GM12878 (cell line): ENCODE measurements at regions not wholly inside any gene's neighbourhood (a gene's known extent, or its start where the extent isn't known, plus 50 kb on each side); places are given as distances from the start of the nearest gene placed in this dataset.
A peak's percentile ranks its signal among the peaks of the same experiment; 100 is the strongest.

ENCODE experiments used
- ATAC-seq: fragments of 200-7000 bp; cut with Tn5 transposase; 3 replicates; pipeline ENCODE4 v1.9.1; 2020; ENCODE audit warnings: mild to moderate bottlenecking, moderate library complexity
- BruUV-seq: library from RNA; stranded (reverse); fragments of 400-500 nt; replicated peaks from 2 replicates; lab custom pipeline; 2021; lab: Mats Ljungman, UMichigan
- CTCF ChIA-PET: fragments of 300-600 bp; sonication (Branson Sonifier 250); formaldehyde crosslinking; extraction: SDS; loops from one replicate; lab custom pipeline; 2021; ENCODE audit warnings: inconsistent platforms; lab: Yijun Ruan, JAX
- POLR2A ChIA-PET: fragments of 350-600 bp; formaldehyde crosslinking; extraction: SDS; loops from one replicate; lab custom pipeline; 2021; ENCODE audit warnings: inconsistent platforms; lab: Charles Lee
- RAD21 ChIA-PET: fragments of 300-600 bp; sonication (Branson Sonifier 250); formaldehyde crosslinking; loops from one replicate; lab custom pipeline; 2023; ENCODE audit warnings: antibody characterized with exemption; ENCODE audit not compliant: unreplicated experiment; lab: Charles Lee
- SMC1A ChIA-PET: fragments of 300-600 bp; sonication (Branson Sonifier 250); formaldehyde crosslinking; loops from one replicate; lab custom pipeline; 2023; ENCODE audit not compliant: unreplicated experiment, uncharacterized antibody; lab: Charles Lee
- DNase-seq: peaks from one replicate; pipeline ENCODE4 v3.0.0-alpha.2; 2011; ENCODE audit warnings: low read depth, low spot score
- FAIRE-seq: peaks from 3 replicates; lab custom pipeline; 2011; peaks lifted over from hg19 to GRCh38; lab: Jason Lieb, UNC
- H2AFZ ChIP-seq: 2 replicates; pipeline ENCODE4 v1.6.0; 2011; ENCODE audit warnings: low read depth, low read length, control low read depth; ENCODE audit not compliant: control insufficient read depth
- H3K27ac ChIP-seq: 2 replicates; pipeline ENCODE4 v1.5.1; 2011; ENCODE audit warnings: control low read depth; ENCODE audit not compliant: control insufficient read depth, insufficient read depth
- H3K27me3 ChIP-seq, 2 experiments: replicated peaks in 1 of 2; 2 replicates each; pipeline versions ENCODE4 v1.6.0 to v1.6.1; 2011; ENCODE audit warnings: low read length in 1 of 2; ENCODE audit not compliant: control insufficient read depth in 2 of 2, insufficient read depth in 2 of 2
- H3K36me3 ChIP-seq, 2 experiments: 2 replicates each; pipeline ENCODE4 v1.5.1; 2011; ENCODE audit warnings: low read length in 1 of 2; ENCODE audit not compliant: control insufficient read depth in 2 of 2, insufficient read depth in 2 of 2
- H3K4me1 ChIP-seq: 2 replicates; pipeline ENCODE4 v1.6.1; 2011; ENCODE audit warnings: mild to moderate bottlenecking, low read length, moderate library complexity, mixed read lengths; ENCODE audit not compliant: control insufficient read depth, insufficient read depth
- H3K4me2 ChIP-seq: 2 replicates; pipeline ENCODE4 v1.6.0; 2011; ENCODE audit warnings: control low read depth; ENCODE audit not compliant: control insufficient read depth, insufficient read depth
- H3K4me3 ChIP-seq: fragments of 200-600 bp; sonication (generic); 2 replicates; pipeline ENCODE4 v1.5.1; 2016
- H3K79me2 ChIP-seq: 2 replicates; pipeline ENCODE4 v1.6.0; 2011; ENCODE audit warnings: low read length; ENCODE audit not compliant: control insufficient read depth, insufficient read depth
- H3K9ac ChIP-seq: 2 replicates; pipeline ENCODE4 v1.8.0; 2011; ENCODE audit warnings: low read length, control low read depth, mixed read lengths; ENCODE audit not compliant: control insufficient read depth, insufficient read depth
- H3K9me3 ChIP-seq: replicated peaks from 3 replicates; pipeline ENCODE4 v1.5.1; 2011; ENCODE audit warnings: mild to moderate bottlenecking, low read length; ENCODE audit not compliant: control insufficient read depth, insufficient read depth
- H4K20me1 ChIP-seq: 2 replicates; pipeline ENCODE4 v1.6.0; 2011; ENCODE audit not compliant: control insufficient read depth, insufficient read depth
- ASH2L ChIP-seq: fragments of 300-600, 200-600 bp; sonication (generic); IDR thresholded peaks from 2 replicates; pipeline ENCODE4 v1.6.1; 2017; ENCODE audit warnings: low read depth, mild to moderate bottlenecking, borderline replicate concordance
- KDM1A ChIP-seq: fragments of 200-600 bp; sonication (generic); IDR thresholded peaks from 2 replicates; pipeline ENCODE4 v1.6.1; 2016; ENCODE audit warnings: borderline replicate concordance
- MTA2 ChIP-seq: fragments of 450-650 bp; IDR thresholded peaks from 2 replicates; pipeline ENCODE4 v1.6.1; 2016; ENCODE audit warnings: low read depth, mild to moderate bottlenecking, moderate library complexity
- MXI1 ChIP-seq: fragments of 150-350 bp; IDR thresholded peaks from 2 replicates; pipeline ENCODE4 v1.6.1; 2011; ENCODE audit warnings: low read depth, mild to moderate bottlenecking, inconsistent platforms, low read length, improper control_type of control experiment
- NBN ChIP-seq: fragments of 450-650 bp; IDR thresholded peaks from 2 replicates; pipeline ENCODE4 v1.6.1; 2016
- RELB ChIP-seq: fragments of 450-650 bp; IDR thresholded peaks from 2 replicates; pipeline ENCODE4 v1.6.1; 2017; ENCODE audit warnings: low read depth, mild to moderate bottlenecking, moderate library complexity
- SMAD5 ChIP-seq: IDR thresholded peaks from 2 replicates; pipeline ENCODE4 v1.6.1; 2016; ENCODE audit warnings: antibody characterized with exemption, low read depth
- ZBTB11 ChIP-seq: fragments of 450-650 bp; formaldehyde crosslinking; IDR thresholded peaks from 2 replicates; pipeline ENCODE4 v1.5.0; 2022; ENCODE audit warnings: mild to moderate bottlenecking, missing genetic modification characterization
- WGBS: methylation state at CpG from one replicate; pipeline ENCODE4 v1.1.6; 2016; ENCODE audit warnings: low lambda C conversion rate; ENCODE audit not compliant: insufficient replicate concordance, insufficient coverage; ENCODE audit errors: missing lambda C conversion rate; 5-methylcytosine and 5-hydroxymethylcytosine counted together
- in situ Hi-C: fragments of 300-500 bp; cut with MboI; formaldehyde crosslinking; loops from 9 replicates; pipeline ENCODE4 v1.14.3; 2018; ENCODE audit warnings: mixed read lengths
- intact Hi-C: fragments of 100-400 bp; cut with micrococcal nuclease; formaldehyde crosslinking; loops from one replicate; pipeline ENCODE4 v1.14.2; 2022; ENCODE audit not compliant: unreplicated experiment

GRCh38 chr13:103528437-103528836 lies 462.2 kb upstream of the SLC10A2 start:
- intact Hi-C loops = no loop called here
- ChIA-PET CTCF (no interaction called here), RAD21 (no interaction called here), POLR2A (no interaction called here), SMC1A (no interaction called here)
- H3K27me3 ChIP-seq = no peaks in the 10 kb centered on the region
- H3K79me2 ChIP-seq = no peaks in the 10 kb centered on the region
- H3K9ac ChIP-seq = no peak overlapping the region
- in situ Hi-C loops = no loop called here
- ATAC-seq (0 out of 3 replicates have a peak, but pooled peaks have one; percentile 38), DNase-seq (no peak), FAIRE-seq (no peak)
- no peak overlapping the region for H3K4me3 ChIP-seq
- H3K36me3 ChIP-seq = no peaks in the 10 kb centered on the region
- H3K27ac ChIP-seq = no peak overlapping the region
- no peak for TF ChIP-seq KDM1A
- TF ChIP-seq MTA2 = peak; percentile 68; the same call in 1 of the 2 replicates
- H2AFZ ChIP-seq = no peak overlapping the region
- H4K20me1 ChIP-seq = no peaks in the 10 kb centered on the region
- H3K4me1 ChIP-seq = no peaks in the 10 kb centered on the region
- WGBS = 0% methylated on average over 2 of the region's 2 CpGs
- no peaks in the 10 kb centered on the region for H3K9me3 ChIP-seq
- H3K4me2 ChIP-seq = no peak overlapping the region
- BruUV-seq = no TSS peak

GRCh38 chr13:103525530-103525929 lies 459.3 kb upstream of the SLC10A2 start:
- SMC1A ChIA-PET = interaction anchor here (0.9 to 1.4 kb wide), 4 partner anchors 9 to 44 kb away, joined by 3 to 4 read pairs (median 4); no protein-coding TSS in a partner anchor
- no peak for TF ChIP-seq SMAD5
- no peak for TF ChIP-seq RELB
- TF ChIP-seq MXI1 = no peak
- no peak for TF ChIP-seq NBN
- TF ChIP-seq ASH2L = no peak
- TF ChIP-seq ZBTB11 (CRISPR knock-in tag) = no peak

More at GRCh38 chr13:103525530-103525929, 459.3 kb upstream of the SLC10A2 start:
- no peaks in the 10 kb centered on the region for H3K4me1 ChIP-seq
- CTCF ChIA-PET = interaction anchor here (1.2 kb wide), 1 partner anchor 250 kb away, joined by 3 read pairs; no protein-coding TSS in a partner anchor
- RAD21 ChIA-PET = interaction anchor here (0.8 to 1.4 kb wide), 2 partner anchors 11 to 16 kb away, joined by 3 read pairs; no protein-coding TSS in a partner anchor
- 28% methylated on average over 1 of the region's 1 CpG for WGBS
- H3K4me3 ChIP-seq = no peak overlapping the region
- no peak overlapping the region for H3K27ac ChIP-seq
- no peak for FAIRE-seq
- H3K9ac ChIP-seq = no peak overlapping the region
- H3K36me3 ChIP-seq = no peaks in the 10 kb centered on the region
- H3K9me3 ChIP-seq = no peaks in the 10 kb centered on the region
- no peaks in the 10 kb centered on the region for H3K79me2 ChIP-seq
- POLR2A ChIA-PET = no interaction called here
- no TSS peak for BruUV-seq
- in situ Hi-C loops (no loop called here), intact Hi-C loops (no loop called here)
- DNase-seq = no peak
- no peak for ATAC-seq
- no peaks in the 10 kb centered on the region for H4K20me1 ChIP-seq
- H3K4me2 ChIP-seq = no peak overlapping the region
- no peaks in the 10 kb centered on the region for H3K27me3 ChIP-seq
- H2AFZ ChIP-seq = no peak overlapping the region
